ENCODE measurements at regions not wholly inside any gene's neighbourhood (a gene's known extent, or its start where the extent isn't known, plus 50 kb on each side); places are given as distances from the start of the nearest gene placed in this dataset.

DNA sequence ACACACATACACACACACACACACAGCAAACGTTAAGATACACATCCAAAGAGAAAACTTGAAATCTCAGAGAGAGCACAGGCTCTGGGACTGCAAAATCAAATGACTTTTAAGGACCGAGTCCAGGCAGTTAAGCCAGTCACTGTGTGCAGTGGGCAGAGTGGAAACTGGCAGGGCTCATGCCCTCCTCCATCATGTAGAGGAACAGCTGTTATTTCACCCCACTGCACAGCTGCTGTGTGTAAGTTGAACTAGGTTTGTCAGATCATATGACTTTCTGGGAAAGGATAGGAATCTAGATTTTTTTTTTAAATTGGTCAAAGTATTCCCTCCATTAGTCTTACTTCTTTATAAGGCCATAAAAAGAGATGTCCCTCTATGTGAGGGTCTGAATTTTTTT is 1002.1 kb downstream of the UQCRFS1 start:
- no peak for TF ChIP-seq FOXM1 (IDR thresholded peaks at IDR 0.05; ENCODE audit: borderline replicate concordance, low read depth)
- TF ChIP-seq TAF1 (IDR thresholded peaks at IDR 0.05; ENCODE audit: low read depth), result no peak
- TF ChIP-seq MAX (IDR thresholded peaks at IDR 0.05), result no peak
- TF ChIP-seq EGR1 (IDR thresholded peaks at IDR 0.05), result no peak
- no peak for TF ChIP-seq EP300 (IDR thresholded peaks at IDR 0.05; ENCODE audit: borderline replicate concordance)
- TF ChIP-seq ZBTB7A (IDR thresholded peaks at IDR 0.05; ENCODE audit: low read depth), result no peak
- no peak for TF ChIP-seq TEAD4 (IDR thresholded peaks at IDR 0.05)
- no peak for TF ChIP-seq YY1 (IDR thresholded peaks at IDR 0.05; ENCODE audit: low read depth)
- no peak for TF ChIP-seq TCF12 (IDR thresholded peaks at IDR 0.05; ENCODE audit: low read depth)
- no peak for TF ChIP-seq CREB1 (IDR thresholded peaks at IDR 0.05; ENCODE audit: low read depth)
- TF ChIP-seq USF1 (IDR thresholded peaks at IDR 0.05), result no peak
- no peak for TF ChIP-seq RAD21 (IDR thresholded peaks at IDR 0.05; ENCODE audit: low read depth)
- no peak for TF ChIP-seq NFIC (IDR thresholded peaks at IDR 0.05)
- TF ChIP-seq CEBPB (IDR thresholded peaks at IDR 0.05), result no peak
- no peak for TF ChIP-seq REST (IDR thresholded peaks at IDR 0.05; ENCODE audit: low read depth)

DNA sequence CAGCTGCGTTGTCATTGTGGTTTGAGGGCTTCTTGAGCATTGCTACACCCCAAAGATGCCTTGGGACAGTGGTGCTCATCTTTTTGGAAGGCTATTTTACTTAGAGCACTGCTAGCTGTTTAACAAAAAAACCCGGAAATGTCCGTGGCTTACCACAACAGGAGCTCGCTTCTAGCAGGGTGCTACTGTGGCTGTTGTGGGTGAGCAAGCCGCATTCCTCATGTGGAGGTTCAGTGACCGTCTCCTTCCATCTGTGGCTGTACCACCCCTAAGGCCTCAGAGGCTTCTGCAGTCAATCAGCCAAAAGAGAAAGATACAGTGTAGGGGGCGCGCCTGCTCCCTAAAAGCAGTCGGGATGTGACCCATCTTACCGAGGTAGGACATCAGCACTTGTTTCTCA is 1004.2 kb downstream of the UQCRFS1 start:
- TF ChIP-seq TAF1 (IDR thresholded peaks at IDR 0.05; ENCODE audit: low read depth), result no peak
- TF ChIP-seq USF1 (IDR thresholded peaks at IDR 0.05), result no peak
- no peak for TF ChIP-seq TCF12 (IDR thresholded peaks at IDR 0.05; ENCODE audit: low read depth)
- TF ChIP-seq EGR1 (IDR thresholded peaks at IDR 0.05), result no peak
- no peak for TF ChIP-seq CREB1 (IDR thresholded peaks at IDR 0.05; ENCODE audit: low read depth)
- no peak for TF ChIP-seq YY1 (IDR thresholded peaks at IDR 0.05; ENCODE audit: low read depth)
- TF ChIP-seq CEBPB (IDR thresholded peaks at IDR 0.05), result no peak
- no peak for TF ChIP-seq MAX (IDR thresholded peaks at IDR 0.05)
- TF ChIP-seq EP300 (IDR thresholded peaks at IDR 0.05; ENCODE audit: borderline replicate concordance), result no peak

DNA sequence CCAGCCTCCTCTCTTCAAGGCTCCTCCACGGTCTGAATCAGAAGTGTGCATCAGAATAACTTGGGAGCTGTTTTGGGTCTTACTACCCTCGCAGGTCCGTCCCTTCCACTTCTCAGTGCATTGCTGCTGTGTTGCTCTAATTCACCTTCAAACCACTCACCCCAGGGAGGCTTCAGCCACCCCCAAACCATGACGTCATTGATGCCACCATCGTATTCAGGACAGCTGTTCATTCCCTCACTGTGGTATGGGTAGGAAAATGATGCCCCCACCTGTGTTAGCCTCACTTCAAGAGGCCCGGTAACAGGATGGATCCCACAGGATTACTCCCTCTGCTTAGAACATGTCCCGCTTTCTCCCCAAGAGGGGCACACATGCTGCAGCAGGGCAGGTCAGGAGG is 1005.7 kb downstream of the UQCRFS1 start:
- TF ChIP-seq FOXM1 (IDR thresholded peaks at IDR 0.05; ENCODE audit: borderline replicate concordance, low read depth) (no peak), NFIC (IDR thresholded peaks at IDR 0.05) (no peak), MAX (IDR thresholded peaks at IDR 0.05) (no peak), TCF12 (IDR thresholded peaks at IDR 0.05; ENCODE audit: low read depth) (no peak), USF1 (IDR thresholded peaks at IDR 0.05) (no peak), ZBTB7A (IDR thresholded peaks at IDR 0.05; ENCODE audit: low read depth) (no peak), REST (IDR thresholded peaks at IDR 0.05; ENCODE audit: low read depth) (no peak), CREB1 (IDR thresholded peaks at IDR 0.05; ENCODE audit: low read depth) (no peak), CEBPB (IDR thresholded peaks at IDR 0.05) (no peak), EP300 (IDR thresholded peaks at IDR 0.05; ENCODE audit: borderline replicate concordance) (no peak), EGR1 (IDR thresholded peaks at IDR 0.05) (no peak)

DNA sequence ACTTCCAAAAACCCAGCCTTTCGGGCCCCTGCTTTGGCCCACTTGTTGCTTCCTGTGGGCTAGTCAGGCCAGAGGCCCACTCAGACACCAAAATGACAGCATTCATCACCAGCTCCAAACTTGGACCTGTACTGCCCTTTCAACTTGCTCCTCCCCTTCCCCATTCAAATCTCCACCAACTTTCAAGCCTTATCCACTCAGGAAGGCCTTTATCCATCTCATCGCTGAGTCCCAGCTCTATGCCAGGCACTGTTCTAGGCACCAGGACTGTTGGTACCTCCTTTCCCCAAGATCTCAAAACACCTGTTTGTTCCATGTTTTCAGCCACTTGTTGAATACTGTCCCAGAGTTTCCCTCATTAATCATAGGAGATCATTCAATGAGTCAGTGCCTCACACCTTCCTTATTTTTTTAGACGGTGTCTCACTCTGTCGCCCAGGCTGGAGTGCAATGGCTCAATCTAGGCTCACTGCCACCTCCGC is 1011.4 kb downstream of the UQCRFS1 start:
- TF ChIP-seq USF1 (IDR thresholded peaks at IDR 0.05) (no peak), TAF1 (IDR thresholded peaks at IDR 0.05; ENCODE audit: low read depth) (no peak), CREB1 (IDR thresholded peaks at IDR 0.05; ENCODE audit: low read depth) (no peak), RAD21 (IDR thresholded peaks at IDR 0.05; ENCODE audit: low read depth) (no peak), MAX (IDR thresholded peaks at IDR 0.05) (no peak), FOXM1 (IDR thresholded peaks at IDR 0.05; ENCODE audit: borderline replicate concordance, low read depth) (no peak)

DNA sequence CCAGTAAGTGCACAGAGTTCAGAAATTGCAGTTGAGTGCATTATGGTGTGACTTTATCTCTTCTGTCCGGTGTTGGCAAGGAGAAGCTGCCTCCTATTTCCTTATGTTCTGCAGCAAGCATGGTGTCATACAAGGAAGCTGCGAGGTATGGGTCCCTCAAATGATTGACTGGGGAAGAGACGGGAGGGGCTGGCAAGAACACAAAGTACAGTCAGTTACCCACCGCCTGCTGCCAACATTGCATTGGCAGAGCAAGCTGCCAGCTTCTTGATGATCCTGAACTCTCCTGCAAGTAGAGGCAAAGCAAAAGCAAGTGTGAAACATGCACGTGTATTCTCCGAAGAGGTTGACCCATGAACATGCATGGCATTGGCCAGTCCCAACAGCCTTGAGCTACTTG is 1013.6 kb downstream of the UQCRFS1 start:
- TF ChIP-seq NFIC (IDR thresholded peaks at IDR 0.05) (no peak), TEAD4 (IDR thresholded peaks at IDR 0.05) (no peak), ZBTB7A (IDR thresholded peaks at IDR 0.05; ENCODE audit: low read depth) (no peak), MAX (IDR thresholded peaks at IDR 0.05) (no peak), TCF12 (IDR thresholded peaks at IDR 0.05; ENCODE audit: low read depth) (no peak), EP300 (IDR thresholded peaks at IDR 0.05; ENCODE audit: borderline replicate concordance) (no peak), TAF1 (IDR thresholded peaks at IDR 0.05; ENCODE audit: low read depth) (no peak), FOXM1 (IDR thresholded peaks at IDR 0.05; ENCODE audit: borderline replicate concordance, low read depth) (no peak), USF1 (IDR thresholded peaks at IDR 0.05) (no peak), RAD21 (IDR thresholded peaks at IDR 0.05; ENCODE audit: low read depth) (no peak), CEBPB (IDR thresholded peaks at IDR 0.05) (no peak), REST (IDR thresholded peaks at IDR 0.05; ENCODE audit: low read depth) (no peak), EGR1 (IDR thresholded peaks at IDR 0.05) (no peak), CREB1 (IDR thresholded peaks at IDR 0.05; ENCODE audit: low read depth) (no peak), YY1 (IDR thresholded peaks at IDR 0.05; ENCODE audit: low read depth) (no peak)

All from Ishikawa (cell line).